Endothelial cell of umbilical vein (primary cell): ENCODE measurements at regions not wholly inside any gene's neighbourhood (a gene's known extent, or its start where the extent isn't known, plus 50 kb on each side); places are given as distances from the start of the nearest gene placed in this dataset.

Experiments
- CTCF ChIP-seq, 2 donors: IDR thresholded peaks; 1 replicate in 1 of 2; 2 replicates in 1 of 2; pipeline ENCODE4 v1.5.1; 2011; ENCODE audit warnings: low read length in 2 of 2, mild to moderate bottlenecking in 2 of 2, moderate library complexity in 2 of 2, control low read depth in 1 of 2, inconsistent platforms in 1 of 2, low read depth in 1 of 2; ENCODE audit not compliant: insufficient read depth in 1 of 2; ENCODE audit errors: extremely low read depth in 1 of 2
- EZH2 ChIP-seq: IDR thresholded peaks from 2 replicates; pipeline ENCODE4 v1.6.1; 2012; ENCODE audit warnings: borderline replicate concordance, low read depth, mild to moderate bottlenecking, moderate library complexity, low read length, inconsistent platforms; ENCODE audit not compliant: severe bottlenecking
- MAX ChIP-seq: IDR thresholded peaks from 2 replicates; pipeline ENCODE4 v1.6.1; 2011; ENCODE audit not compliant: insufficient read depth, insufficient read length
- POLR2A ChIP-seq: IDR thresholded peaks from 2 replicates; pipeline ENCODE4 v1.6.1; 2012; ENCODE audit warnings: low read depth, mild to moderate bottlenecking, control low read depth, low read length
- POLR2AphosphoS5 ChIP-seq: IDR thresholded peaks from 2 replicates; pipeline ENCODE4 v1.6.1; 2012; ENCODE audit warnings: low read depth, mild to moderate bottlenecking, control low read depth, low read length, moderate library complexity; ENCODE audit not compliant: insufficient read depth

GRCh38 chr2:19598971-19599370 lies 240.5 kb upstream of the OSR1 start:
- TF ChIP-seq CTCF (IDR thresholded peaks at IDR 0.05; ENCODE audit: extremely low read depth in 1 of 2, insufficient read depth in 1 of 2, low read depth in 1 of 2, low read length in 2 of 2): no peak
- TF ChIP-seq POLR2A: no peak
- no peak for TF ChIP-seq POLR2AphosphoS5
- TF ChIP-seq EZH2: no peak
- no peak for TF ChIP-seq MAX
